A673 (cell line): ENCODE measurements at regions not wholly inside any gene's neighbourhood (a gene's known extent, or its start where the extent isn't known, plus 50 kb on each side); places are given as distances from the start of the nearest gene placed in this dataset.

Experiments
- BruUV-seq: library from RNA; stranded (reverse); fragments of 400-500 nt; replicated peaks from 2 replicates; lab custom pipeline; 2021; lab: Mats Ljungman, UMichigan
- CTCF ChIA-PET: fragments of 300-600 bp; sonication (Branson Sonifier 250); formaldehyde crosslinking; loops from one replicate; lab custom pipeline; 2022; ENCODE audit warnings: antibody characterized with exemption; lab: Charles Lee
- POLR2A ChIA-PET: fragments of 300-600 bp; sonication (Branson Sonifier 250); formaldehyde crosslinking; loops from one replicate; lab custom pipeline; 2022; ENCODE audit warnings: antibody characterized with exemption; ENCODE audit not compliant: low non-redundant PET; lab: Charles Lee
- DNase-seq: peaks from one replicate; pipeline ENCODE4 v3.0.0-alpha.2; 2015; ENCODE audit warnings: low spot score
- H3K27ac ChIP-seq: fragments of 200-600 bp; sonication (generic); 2 replicates; pipeline ENCODE4 v1.5.1; 2016; ENCODE audit warnings: mixed run types, low read depth, mild to moderate bottlenecking, mixed read lengths, antibody characterized with exemption, low read length; ENCODE audit not compliant: poor library complexity, severe bottlenecking
- H3K27me3 ChIP-seq: fragments of 200-600 bp; sonication (generic); replicated peaks from 2 replicates; pipeline ENCODE4 v1.6.1; 2017; ENCODE audit warnings: mixed run types, low read depth, mild to moderate bottlenecking, mixed read lengths, antibody characterized with exemption, low read length; ENCODE audit not compliant: insufficient read depth, poor library complexity
- H3K36me3 ChIP-seq: fragments of 200-600 bp; sonication (generic); 2 replicates; pipeline ENCODE4 v1.6.1; 2016; ENCODE audit warnings: mixed run types, mild to moderate bottlenecking, mixed read lengths, antibody characterized with exemption, low read length; ENCODE audit not compliant: insufficient read depth, poor library complexity, severe bottlenecking
- H3K4me1 ChIP-seq: fragments of 200-600 bp; sonication (generic); 2 replicates; pipeline ENCODE4 v1.6.1; 2017; ENCODE audit warnings: mixed run types, mild to moderate bottlenecking, mixed read lengths, antibody characterized with exemption, low read length; ENCODE audit not compliant: insufficient read depth, poor library complexity, severe bottlenecking
- H3K4me3 ChIP-seq: fragments of 200-600 bp; sonication (generic); 2 replicates; pipeline ENCODE4 v1.5.1; 2016; ENCODE audit warnings: low read depth, mixed run types, mild to moderate bottlenecking, mixed read lengths, low read length; ENCODE audit not compliant: poor library complexity, severe bottlenecking
- H3K9me3 ChIP-seq: fragments of 200-600 bp; sonication (generic); 2 replicates; pipeline ENCODE4 v1.6.1; 2016; ENCODE audit warnings: mixed run types, low read depth, mild to moderate bottlenecking, mixed read lengths, antibody characterized with exemption, low read length; ENCODE audit not compliant: poor library complexity, severe bottlenecking
- CTCF ChIP-seq: fragments of 300-800, 200-600 bp; sonication (generic); conservative IDR thresholded peaks from 2 replicates; pipeline ENCODE4 v1.5.1; 2017; ENCODE audit warnings: low read depth, mild to moderate bottlenecking, antibody characterized with exemption, low read length, moderate library complexity, mixed read lengths
- EZH2 ChIP-seq: fragments of 200-600 bp; sonication (generic); IDR thresholded peaks from 2 replicates; pipeline ENCODE4 v1.6.1; 2017; ENCODE audit warnings: borderline replicate concordance, low read depth, mild to moderate bottlenecking, mixed read lengths, antibody characterized with exemption, low read length; ENCODE audit not compliant: poor library complexity, severe bottlenecking
- intact Hi-C: fragments of 100-400 bp; cut with micrococcal nuclease; formaldehyde crosslinking; loops from one replicate; pipeline ENCODE4 v1.10.0; 2022; ENCODE audit not compliant: unreplicated experiment

DNA sequence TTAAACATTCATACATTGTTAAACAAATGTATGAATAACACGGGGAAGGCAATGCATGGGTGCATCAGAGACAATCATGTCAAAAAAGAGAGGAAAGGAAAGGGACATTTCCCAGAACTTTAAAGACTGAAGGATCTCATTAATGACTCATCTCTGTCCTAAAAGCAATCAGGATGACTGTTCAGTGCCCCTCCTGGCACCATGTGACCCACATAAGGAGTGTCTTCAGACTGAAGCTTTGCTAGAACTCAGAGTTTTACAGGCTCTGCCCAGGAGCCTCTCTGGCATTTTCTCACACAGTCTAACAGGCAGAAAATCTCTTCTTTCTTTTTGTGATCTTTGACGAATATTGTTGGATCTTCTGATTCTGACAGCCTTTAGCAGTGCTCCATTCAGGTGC, 315.3 kb downstream of the OTUD1 start:
- Histone ChIP-seq H3K27me3 (no peaks in the 10 kb centered on the region), H3K4me1 (peaks cover 12% of the 10 kb centered on the region), H3K36me3 (no peaks in the 10 kb centered on the region), H3K27ac (no peak overlapping the region), H3K4me3 (no peak overlapping the region), H3K9me3 (no peaks in the 10 kb centered on the region)
- no peak for TF ChIP-seq EZH2
- TF ChIP-seq CTCF: no peak
- no TSS peak for BruUV-seq
- POLR2A ChIA-PET: no interaction called here
- intact Hi-C loops: no loop called here
- DNase-seq: peak; percentile 44
- CTCF ChIA-PET: no interaction called here

DNA sequence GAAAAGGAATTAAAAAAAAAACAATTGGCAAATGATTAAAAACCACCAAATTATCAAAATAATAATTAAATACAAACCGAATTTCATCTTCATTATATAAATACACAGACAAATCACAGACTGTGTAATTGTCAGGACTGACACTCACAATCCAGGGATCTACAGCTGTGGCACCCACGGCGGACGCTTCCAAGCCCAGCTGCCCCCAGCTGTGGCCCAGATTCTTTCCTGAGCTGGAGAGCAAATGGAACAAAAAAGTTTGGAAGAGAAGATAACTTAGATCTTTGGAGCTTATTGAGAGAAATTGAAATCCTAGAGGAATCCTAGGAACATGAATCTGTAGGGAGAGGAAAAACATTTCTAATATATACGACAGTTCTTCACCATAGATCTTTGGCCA, 316.1 kb downstream of the OTUD1 start:
- Histone ChIP-seq H3K27me3 (no peaks in the 10 kb centered on the region), H3K36me3 (no peaks in the 10 kb centered on the region), H3K4me1 (peaks cover 12% of the 10 kb centered on the region), H3K27ac (no peak overlapping the region), H3K4me3 (no peak overlapping the region), H3K9me3 (no peaks in the 10 kb centered on the region)
- intact Hi-C loops: no loop called here
- ChIA-PET CTCF (no interaction called here), POLR2A (no interaction called here)
- TF ChIP-seq EZH2: no peak
- no peak for DNase-seq
- no TSS peak for BruUV-seq

GRCh38 chr10:23755556-23755955, 316.7 kb downstream of the OTUD1 start:
- CTCF ChIA-PET: no interaction called here
- no peak for DNase-seq
- intact Hi-C loops: no loop called here

More at GRCh38 chr10:23755556-23755955, 316.7 kb downstream of the OTUD1 start:
- Histone ChIP-seq H3K27me3 (no peaks in the 10 kb centered on the region), H3K9me3 (no peaks in the 10 kb centered on the region), H3K4me1 (peaks cover 12% of the 10 kb centered on the region), H3K36me3 (no peaks in the 10 kb centered on the region), H3K4me3 (no peak overlapping the region), H3K27ac (no peak overlapping the region)
- POLR2A ChIA-PET: interaction anchor here (0.6 kb wide), 1 partner anchor 180 kb away, joined by 7 read pairs; no protein-coding TSS in a partner anchor
- BruUV-seq: no TSS peak
- TF ChIP-seq CTCF (no peak), EZH2 (no peak)
